MCF 10A (cell line): ENCODE measurements at regions not wholly inside any gene's neighbourhood (a gene's known extent, or its start where the extent isn't known, plus 50 kb on each side); places are given as distances from the start of the nearest gene placed in this dataset.
A peak's percentile ranks its signal among the peaks of the same experiment; 100 is the strongest.

ENCODE experiments used
- BruUV-seq: library from RNA; stranded (reverse); fragments of 400-500 nt; replicated peaks from 2 replicates; lab custom pipeline; 2021; lab: Mats Ljungman, UMichigan
- CTCF ChIA-PET: fragments of 300-600 bp; sonication (Branson Sonifier 250); formaldehyde crosslinking; extraction: SDS; loops from one replicate; lab custom pipeline; 2021; ENCODE audit warnings: antibody characterized with exemption, inconsistent platforms; lab: Yijun Ruan, JAX
- POLR2A ChIA-PET: fragments of 300-600, 350-650 bp; sonication (Branson Sonifier 250); formaldehyde crosslinking; extraction: SDS; loops from one replicate; lab custom pipeline; 2020; ENCODE audit warnings: antibody characterized with exemption, inconsistent platforms; lab: Yijun Ruan, JAX
- DNase-seq: peaks from one replicate; pipeline ENCODE4 v3.0.0-alpha.2; 2018; ENCODE audit not compliant: unreplicated experiment
- H3K27ac Mint-ChIP-seq: one replicate; pipeline ENCODE4 v1.8.0; 2022; ENCODE audit warnings: mild to moderate bottlenecking, low read depth, mixed read lengths; ENCODE audit not compliant: unreplicated experiment
- H3K27me3 Mint-ChIP-seq: one replicate; pipeline ENCODE4 v1.8.0; 2022; ENCODE audit warnings: mixed read lengths; ENCODE audit not compliant: insufficient read depth, unreplicated experiment
- H3K36me3 Mint-ChIP-seq: one replicate; pipeline ENCODE4 v1.8.0; 2022; ENCODE audit warnings: mild to moderate bottlenecking, moderate library complexity, mixed read lengths; ENCODE audit not compliant: insufficient read depth, unreplicated experiment
- H3K4me1 Mint-ChIP-seq: one replicate; pipeline ENCODE4 v1.8.0; 2022; ENCODE audit warnings: mixed read lengths; ENCODE audit not compliant: insufficient read depth, unreplicated experiment
- H3K4me3 Mint-ChIP-seq: one replicate; pipeline ENCODE4 v1.8.0; 2022; ENCODE audit warnings: mild to moderate bottlenecking, moderate library complexity, mixed read lengths; ENCODE audit not compliant: unreplicated experiment
- H3K9me3 Mint-ChIP-seq: one replicate; pipeline ENCODE4 v1.8.0; 2022; ENCODE audit warnings: mixed read lengths; ENCODE audit not compliant: unreplicated experiment
- intact Hi-C: fragments of 100-400 bp; cut with micrococcal nuclease; formaldehyde crosslinking; loops from 2 replicates; pipeline ENCODE4 v1.14.1; 2022
- TF ChIP-seq, protein P1 (sequence below): fragments of 200-600 bp; IDR thresholded peaks from one replicate; pipeline ENCODE4 v1.8.0; 2022; ENCODE audit warnings: antibody characterized with exemption, mild to moderate bottlenecking; ENCODE audit not compliant: unreplicated experiment

DNA sequence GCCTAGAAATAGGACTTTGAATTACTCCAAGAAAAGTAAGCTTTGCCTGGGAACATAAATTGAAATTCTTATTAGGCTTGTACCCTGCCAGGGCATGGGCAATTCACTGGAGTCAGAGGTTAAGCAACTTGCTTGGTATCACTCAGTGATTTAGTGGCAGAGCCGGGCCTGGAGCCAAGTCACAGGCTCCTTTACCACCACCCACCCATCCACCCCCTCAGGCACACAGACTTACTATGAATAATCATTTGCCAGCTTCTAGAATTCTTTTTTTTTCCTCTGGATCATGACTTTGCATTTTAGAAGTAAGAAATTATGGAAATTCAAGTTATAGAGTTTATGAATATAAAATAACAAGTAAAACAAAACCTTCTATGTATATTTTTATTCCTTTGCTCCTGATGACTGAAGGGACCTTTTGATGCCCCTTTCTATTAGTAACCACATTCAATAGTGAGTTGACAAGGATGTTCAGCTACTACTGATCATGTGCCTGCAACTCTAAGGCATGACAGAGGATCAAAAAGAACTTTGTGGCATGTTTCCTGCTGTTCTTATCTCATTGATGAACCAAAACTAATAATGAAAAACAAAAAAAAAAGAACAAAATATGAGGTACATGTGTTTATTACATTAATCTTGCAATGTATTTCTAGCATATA, 614.7 kb downstream of the TLR4 start:
- Mint-ChIP-seq H3K27ac (peak overlapping the region; percentile 26), H3K4me3 (no peak overlapping the region), H3K36me3 (no peaks in the 10 kb centered on the region), H3K4me1 (peaks cover 20% of the 10 kb centered on the region), H3K9me3 (no peaks in the 10 kb centered on the region), H3K27me3 (no peaks in the 10 kb centered on the region)
- peak; percentile 97 for DNase-seq
- ChIA-PET CTCF (interaction anchor here (0.5 to 0.9 kb wide), 3 partner anchors 33 to 149 kb away, joined by 3 read pairs; no protein-coding TSS in a partner anchor), POLR2A (interaction anchor here (0.5 to 1.6 kb wide), 4 partner anchors 10 to 1639 kb away, joined by 3 to 5 read pairs (median 4); no protein-coding TSS in a partner anchor)
- BruUV-seq, result no TSS peak
- intact Hi-C loops, result no loop called here
- TF ChIP-seq, protein P1, sequence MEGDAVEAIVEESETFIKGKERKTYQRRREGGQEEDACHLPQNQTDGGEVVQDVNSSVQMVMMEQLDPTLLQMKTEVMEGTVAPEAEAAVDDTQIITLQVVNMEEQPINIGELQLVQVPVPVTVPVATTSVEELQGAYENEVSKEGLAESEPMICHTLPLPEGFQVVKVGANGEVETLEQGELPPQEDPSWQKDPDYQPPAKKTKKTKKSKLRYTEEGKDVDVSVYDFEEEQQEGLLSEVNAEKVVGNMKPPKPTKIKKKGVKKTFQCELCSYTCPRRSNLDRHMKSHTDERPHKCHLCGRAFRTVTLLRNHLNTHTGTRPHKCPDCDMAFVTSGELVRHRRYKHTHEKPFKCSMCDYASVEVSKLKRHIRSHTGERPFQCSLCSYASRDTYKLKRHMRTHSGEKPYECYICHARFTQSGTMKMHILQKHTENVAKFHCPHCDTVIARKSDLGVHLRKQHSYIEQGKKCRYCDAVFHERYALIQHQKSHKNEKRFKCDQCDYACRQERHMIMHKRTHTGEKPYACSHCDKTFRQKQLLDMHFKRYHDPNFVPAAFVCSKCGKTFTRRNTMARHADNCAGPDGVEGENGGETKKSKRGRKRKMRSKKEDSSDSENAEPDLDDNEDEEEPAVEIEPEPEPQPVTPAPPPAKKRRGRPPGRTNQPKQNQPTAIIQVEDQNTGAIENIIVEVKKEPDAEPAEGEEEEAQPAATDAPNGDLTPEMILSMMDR, result no peak

DNA sequence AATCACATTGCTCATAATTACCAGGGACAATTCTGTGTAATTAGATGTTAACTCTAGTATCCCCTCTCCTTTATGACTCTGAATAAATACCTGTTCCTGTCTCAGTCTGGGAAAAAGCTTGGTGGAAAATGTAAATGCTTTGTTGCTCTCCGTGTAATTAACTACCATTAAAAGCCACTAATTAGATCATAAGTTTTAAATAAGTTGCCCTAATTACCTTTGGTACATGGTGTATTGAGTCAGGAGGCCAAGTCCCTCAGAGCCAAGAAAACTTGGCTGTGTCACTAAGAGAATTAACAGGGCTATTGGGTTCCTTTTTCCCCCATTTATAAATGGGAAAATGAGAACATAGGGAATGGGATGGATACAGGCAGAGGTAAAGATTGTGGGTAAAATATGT, 617.6 kb downstream of the TLR4 start:
- H3K4me3 Mint-ChIP-seq, result no peak overlapping the region
- H3K36me3 Mint-ChIP-seq, result no peaks in the 10 kb centered on the region
- intact Hi-C loops, result no loop called here
- no peaks in the 10 kb centered on the region for H3K27me3 Mint-ChIP-seq
- no peaks in the 10 kb centered on the region for H3K9me3 Mint-ChIP-seq
- ChIA-PET CTCF (interaction anchor here (0.6 to 1.7 kb wide), 2 partner anchors 10 to 294 kb away, joined by 3 to 5 read pairs; no protein-coding TSS in a partner anchor), POLR2A (interaction anchor here (0.7 kb wide), 1 partner anchor 11 kb away, joined by 3 read pairs; no protein-coding TSS in a partner anchor)
- no TSS peak for BruUV-seq
- DNase-seq, result no peak
- H3K4me1 Mint-ChIP-seq, result peaks cover 20% of the 10 kb centered on the region
- TF ChIP-seq, protein P1, result no peak
- H3K27ac Mint-ChIP-seq, result no peak overlapping the region

DNA sequence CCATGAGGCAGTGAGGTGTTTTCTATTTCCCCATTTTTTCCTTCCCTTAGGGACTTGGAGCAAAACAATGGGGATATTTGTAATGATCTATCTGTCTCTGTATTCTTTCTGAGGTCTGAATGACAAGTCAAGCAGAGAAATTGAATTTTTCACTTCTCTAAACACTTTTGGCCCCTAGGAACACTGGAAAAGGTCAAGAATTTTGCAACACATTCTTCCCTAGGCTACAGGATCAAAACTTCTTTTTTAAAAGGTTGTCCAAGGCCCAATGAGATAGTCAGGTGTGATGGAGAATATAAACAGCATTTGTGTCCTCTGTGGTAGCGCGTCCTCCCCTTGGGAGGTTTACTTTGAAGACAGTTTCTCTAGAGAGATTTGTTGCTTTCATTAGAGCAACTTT, 620.5 kb downstream of the TLR4 start:
- intact Hi-C loops, result no loop called here
- DNase-seq, result no peak
- H3K9me3 Mint-ChIP-seq, result no peaks in the 10 kb centered on the region

GRCh38 chr9:118325757-118326156, 621.6 kb downstream of the TLR4 start:
- Mint-ChIP-seq H3K9me3 (no peaks in the 10 kb centered on the region), H3K27ac (no peak overlapping the region), H3K4me1 (no peaks in the 10 kb centered on the region), H3K4me3 (no peak overlapping the region), H3K27me3 (no peaks in the 10 kb centered on the region), H3K36me3 (no peaks in the 10 kb centered on the region)
- ChIA-PET CTCF (no interaction called here), POLR2A (interaction anchor here (0.6 kb wide), 1 partner anchor 153 kb away, joined by 3 read pairs; no protein-coding TSS in a partner anchor)
- intact Hi-C loops, result no loop called here
- no TSS peak for BruUV-seq
- no peak for DNase-seq
- TF ChIP-seq, protein P1, result no peak

More for the DNA sequence above, 620.5 kb downstream of the TLR4 start:
- ChIA-PET CTCF (interaction anchor here (1.0 kb wide), 1 partner anchor 11 kb away, joined by 3 read pairs; no protein-coding TSS in a partner anchor), POLR2A (no interaction called here)
- Mint-ChIP-seq H3K27ac (no peak overlapping the region), H3K4me3 (no peak overlapping the region), H3K4me1 (peaks cover 1% of the 10 kb centered on the region), H3K27me3 (no peaks in the 10 kb centered on the region), H3K36me3 (no peaks in the 10 kb centered on the region)
- TF ChIP-seq, protein P1, result no peak
- no TSS peak for BruUV-seq
